ENCODE measurements at regions not wholly inside any gene's neighbourhood (a gene's known extent, or its start where the extent isn't known, plus 50 kb on each side); places are given as distances from the start of the nearest gene placed in this dataset.
"Not testable (repeated sequence)": the region's sequence is repeated elsewhere in the genome, so short reads cannot be mapped to it uniquely, and the experiment has no call there.

DNA sequence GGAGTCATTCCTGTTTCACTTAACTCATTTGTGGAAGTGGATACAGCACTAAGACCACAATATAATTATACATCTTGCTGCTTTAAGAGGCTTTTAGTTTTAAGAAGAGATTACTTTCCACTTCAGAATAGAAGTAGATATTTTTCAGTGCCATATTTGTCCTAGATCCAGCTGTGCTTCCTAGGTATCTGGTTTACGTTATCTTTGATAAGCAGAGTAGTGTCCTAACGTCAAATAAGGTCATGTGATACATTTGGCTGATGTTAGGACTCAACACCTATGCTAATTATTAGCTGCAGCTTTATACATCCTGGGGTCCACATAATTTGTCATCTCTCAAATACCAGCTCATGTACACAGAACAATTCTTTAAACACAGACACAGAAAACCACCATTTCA lies 196.2 kb upstream of the SMIM30 start:
- DNase-seq (ENCODE audit: low read depth in 2 of 2, low spot score in 1 of 2): no peak

- no peak for DNase-seq (ENCODE audit: low read depth in 2 of 2, low spot score in 1 of 2)
Observed at GRCh38 chr7:113308399-113308798, 190.0 kb upstream of the SMIM30 start.

DNA sequence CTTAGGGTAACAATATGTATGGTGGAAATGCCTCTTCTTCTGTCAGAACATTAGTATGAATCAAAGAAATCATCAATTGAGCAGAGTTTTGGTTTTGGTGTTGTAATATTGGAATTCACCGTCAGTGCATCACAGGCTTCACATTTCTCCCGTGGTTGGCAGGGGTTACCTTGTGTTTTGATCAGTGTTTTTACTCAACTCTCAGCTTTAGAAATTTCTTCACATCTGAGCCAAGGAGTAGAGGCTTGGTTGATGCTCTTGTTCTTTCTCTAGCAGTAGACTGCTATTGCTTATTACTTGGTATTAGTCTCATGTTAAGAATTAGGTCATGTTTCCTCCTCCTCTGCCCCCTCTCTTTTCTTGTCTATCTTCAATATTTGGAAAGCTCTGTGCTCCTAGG lies 188.8 kb upstream of the SMIM30 start:
- DNase-seq (ENCODE audit: low read depth in 2 of 2, low spot score in 1 of 2): no peak

DNA sequence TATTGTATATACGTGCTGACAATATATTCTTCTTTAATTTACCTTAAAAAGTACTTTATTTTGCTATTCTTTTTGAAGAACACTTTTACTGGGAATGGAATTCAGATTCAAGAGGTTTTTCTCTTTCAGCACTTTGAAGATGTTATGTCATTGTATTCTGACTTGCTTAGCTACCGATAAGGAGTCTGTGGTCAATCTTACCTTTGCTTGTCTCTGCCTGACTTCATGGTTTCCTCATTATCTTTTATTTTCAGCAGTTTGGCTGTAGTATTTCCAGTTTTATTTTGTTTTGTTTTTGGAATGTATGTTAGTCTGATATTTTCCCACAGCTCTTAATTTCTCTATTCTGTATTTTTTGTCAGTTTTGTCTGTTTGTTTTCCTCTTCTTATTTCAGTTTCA lies 187.9 kb upstream of the SMIM30 start:
- no peak for DNase-seq (ENCODE audit: low read depth in 2 of 2, low spot score in 1 of 2)

DNA sequence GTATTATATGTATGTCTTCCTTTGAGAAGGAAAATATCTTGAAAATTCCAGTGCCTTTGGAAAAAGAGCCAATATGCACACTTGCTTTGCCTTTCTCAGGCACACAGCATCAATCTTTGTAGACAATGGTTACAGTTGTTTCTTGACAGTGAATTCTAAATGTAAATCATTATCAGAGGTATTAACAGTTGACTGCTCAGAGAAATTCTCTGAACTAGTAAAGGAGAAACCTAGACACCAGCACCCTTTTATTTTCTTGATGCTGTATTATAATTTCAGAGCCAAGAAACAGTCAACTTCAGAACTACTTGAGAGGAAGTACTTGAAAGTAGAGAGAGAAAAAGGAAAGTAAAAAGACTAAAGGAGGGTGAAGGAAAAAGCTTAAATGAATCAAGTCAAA lies 185.8 kb upstream of the SMIM30 start:
- DNase-seq (ENCODE audit: low read depth in 2 of 2, low spot score in 1 of 2): no peak

DNA sequence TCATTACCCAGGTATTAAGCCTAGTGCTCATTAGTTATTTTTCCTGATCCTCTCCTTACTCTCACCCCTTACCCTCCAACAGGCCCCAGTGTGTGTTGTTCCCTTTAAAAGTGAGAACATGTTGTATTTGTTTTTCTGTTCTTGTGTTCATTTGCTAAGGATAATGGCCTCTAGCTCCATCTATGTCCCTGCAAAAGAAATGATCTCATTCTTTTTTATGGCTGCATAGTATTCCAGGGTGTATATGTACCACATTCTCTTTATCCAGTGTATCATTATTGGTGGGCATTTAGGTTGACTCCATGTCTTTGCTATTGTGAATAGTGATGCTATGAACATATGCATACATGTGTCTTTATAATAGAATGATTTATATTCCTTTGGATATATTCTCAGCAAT lies 185.0 kb upstream of the SMIM30 start:
- not testable (repeated sequence) for DNase-seq (ENCODE audit: low read depth in 2 of 2, low spot score in 1 of 2)

GRCh38 chr7:113301983-113302382 lies 183.6 kb upstream of the SMIM30 start:
- DNase-seq (ENCODE audit: low read depth in 2 of 2, low spot score in 1 of 2): no peak

- no peak for DNase-seq (ENCODE audit: low read depth in 2 of 2, low spot score in 1 of 2)
Observed at GRCh38 chr7:113301141-113301540, 182.8 kb upstream of the SMIM30 start.

GRCh38 chr7:113299748-113300147 lies 181.4 kb upstream of the SMIM30 start:
- no peak for DNase-seq (ENCODE audit: low read depth in 2 of 2, low spot score in 1 of 2)

DNA sequence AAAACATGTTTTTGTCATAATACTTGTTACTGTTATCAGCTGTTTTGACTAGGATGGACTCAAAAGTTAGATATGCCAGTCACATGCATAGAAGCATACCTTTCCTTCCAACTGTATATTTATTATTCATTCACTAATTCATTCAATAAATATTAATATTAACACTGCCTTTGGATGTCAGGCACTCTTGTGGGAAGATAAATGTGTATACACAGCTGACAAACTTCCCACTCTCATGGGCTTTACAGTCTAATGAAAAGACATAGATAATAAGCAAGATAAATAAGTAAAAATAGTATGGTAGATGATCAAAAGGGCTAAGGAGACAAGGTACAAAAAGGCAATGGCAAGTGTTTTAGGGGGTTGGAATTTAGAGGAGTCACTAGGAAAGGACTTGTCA lies 180.1 kb upstream of the SMIM30 start:
- no peak for DNase-seq (ENCODE audit: low read depth in 2 of 2, low spot score in 1 of 2)

DNA sequence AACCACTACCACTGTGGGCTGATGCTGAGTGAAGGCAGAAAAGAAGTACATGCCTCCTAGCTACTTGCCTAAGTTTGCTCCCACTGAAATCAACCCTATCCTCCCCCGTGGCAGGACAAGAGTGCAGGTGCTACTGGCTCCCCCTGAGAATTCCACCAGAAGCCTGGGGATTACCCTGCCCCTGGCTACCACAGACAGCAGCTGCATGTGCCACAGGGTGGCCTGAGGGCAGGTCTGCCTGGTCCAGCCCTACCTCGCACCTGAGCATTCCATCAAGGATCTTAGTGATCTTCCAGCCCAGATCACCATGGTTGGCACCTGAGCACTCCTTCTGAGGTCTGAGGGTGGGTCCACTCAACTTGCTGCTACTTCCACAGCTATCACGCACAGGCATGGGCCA lies 176.4 kb upstream of the SMIM30 start:
- no peak for DNase-seq (ENCODE audit: low read depth in 2 of 2, low spot score in 1 of 2)

DNA sequence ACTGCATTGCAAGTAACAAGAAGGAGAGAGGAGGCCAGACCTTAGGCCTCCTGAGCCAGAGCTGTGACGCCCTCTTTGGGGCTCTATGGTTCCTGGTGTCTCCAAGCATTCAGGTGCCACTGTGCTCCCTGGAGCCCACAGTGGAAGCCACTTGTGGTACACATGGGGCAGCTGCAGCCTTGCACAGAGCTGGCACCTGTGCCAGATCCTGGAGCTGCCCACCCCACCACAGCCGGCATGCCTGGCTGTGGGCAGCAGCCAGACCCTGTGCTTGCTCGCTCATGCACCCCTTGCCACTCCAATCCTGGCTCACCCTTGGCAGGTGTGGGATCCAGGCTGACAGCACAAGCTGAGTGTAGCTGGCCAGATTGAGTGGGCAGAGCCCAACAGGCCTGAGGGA lies 173.8 kb upstream of the SMIM30 start:
- no peak for DNase-seq (ENCODE audit: low read depth in 2 of 2, low spot score in 1 of 2)

DNA sequence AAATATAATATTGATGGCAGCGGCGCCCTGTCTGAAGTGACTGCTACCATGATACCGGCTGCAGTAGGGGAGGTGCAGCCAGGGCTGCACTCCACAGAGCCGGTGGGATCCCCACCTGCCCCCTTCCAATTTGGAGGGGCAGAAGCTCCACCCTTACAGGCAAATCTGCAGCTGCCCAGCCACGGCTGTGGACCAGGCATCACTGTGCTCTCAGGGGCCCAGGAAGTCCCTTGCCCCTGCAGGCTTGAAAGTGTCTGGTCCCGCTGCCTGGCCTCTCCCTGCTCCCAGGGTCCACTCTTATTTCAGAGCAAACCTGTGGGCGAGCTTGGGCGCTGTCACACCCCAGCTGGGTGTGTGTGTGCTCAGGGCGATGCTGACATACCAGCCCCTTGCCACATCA lies 172.7 kb upstream of the SMIM30 start:
- DNase-seq (ENCODE audit: low read depth in 2 of 2, low spot score in 1 of 2): no peak

DNA sequence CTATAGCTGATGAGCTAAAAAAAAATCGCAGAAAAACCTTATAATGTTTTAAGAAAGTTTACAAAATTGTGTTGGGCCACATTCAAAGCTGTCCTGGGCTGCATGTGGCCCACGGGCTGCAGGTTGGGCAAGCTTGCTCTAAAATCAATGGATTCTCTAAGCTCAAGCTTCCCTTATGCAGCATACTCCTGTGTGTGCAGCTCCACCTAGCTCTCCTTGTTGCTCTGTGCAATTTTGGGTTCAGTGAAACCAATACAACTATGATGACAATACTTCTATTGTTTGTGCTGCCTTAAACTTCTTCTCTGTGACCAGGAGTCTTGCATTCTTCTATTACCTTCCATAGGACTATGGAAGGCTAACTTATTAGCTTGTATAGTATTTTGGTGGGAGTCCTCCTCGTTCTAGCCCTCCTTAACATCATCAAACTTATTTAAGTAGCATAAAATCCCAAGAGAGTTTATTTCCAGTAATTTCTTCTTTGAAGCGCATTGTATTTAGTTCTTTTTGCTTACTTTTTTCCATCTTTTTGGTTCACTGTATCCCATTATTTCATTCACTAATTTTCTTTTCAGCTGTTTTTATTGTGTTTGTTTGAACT lies 170.9 kb upstream of the SMIM30 start:
- DNase-seq (ENCODE audit: low read depth in 2 of 2, low spot score in 1 of 2): no peak

GRCh38 chr7:113285411-113285810 lies 167.1 kb upstream of the SMIM30 start:
- no peak for DNase-seq (ENCODE audit: low read depth in 2 of 2, low spot score in 1 of 2)

- DNase-seq (ENCODE audit: low read depth in 2 of 2, low spot score in 1 of 2): no peak
Observed at GRCh38 chr7:113283861-113284260, 165.5 kb upstream of the SMIM30 start.

GRCh38 chr7:113282875-113283274 lies 164.5 kb upstream of the SMIM30 start:
- no peak for DNase-seq (ENCODE audit: low read depth in 2 of 2, low spot score in 1 of 2)

GRCh38 chr7:113281223-113281622 lies 162.9 kb upstream of the SMIM30 start:
- no peak for DNase-seq (ENCODE audit: low read depth in 2 of 2, low spot score in 1 of 2)

DNA sequence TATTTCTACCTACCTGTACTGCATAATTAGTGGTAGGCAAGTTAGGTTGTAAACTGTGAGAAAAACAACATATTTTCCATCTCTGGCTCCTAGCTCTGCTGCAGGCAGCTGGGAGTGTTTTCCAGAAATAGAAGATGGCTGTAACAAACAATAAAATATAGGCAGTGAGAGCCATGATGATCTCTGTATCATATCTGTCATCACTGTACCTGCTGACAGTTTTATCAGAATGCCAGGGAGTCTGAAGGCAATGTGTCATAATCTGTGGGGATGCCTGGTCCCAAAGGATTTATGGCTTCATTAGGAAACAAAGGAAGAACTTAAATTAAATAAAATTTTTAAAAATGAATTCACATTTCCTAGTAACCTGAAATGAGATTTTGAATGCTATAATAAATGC lies 160.9 kb upstream of the SMIM30 start:
- DNase-seq (ENCODE audit: low read depth in 2 of 2, low spot score in 1 of 2): no peak

- no peak for DNase-seq (ENCODE audit: low read depth in 2 of 2, low spot score in 1 of 2)
Observed at GRCh38 chr7:113270790-113271189, 152.4 kb upstream of the SMIM30 start.

- DNase-seq (ENCODE audit: low read depth in 2 of 2, low spot score in 1 of 2): not testable (repeated sequence)
Observed at GRCh38 chr7:113269592-113269991, 151.2 kb upstream of the SMIM30 start.

GRCh38 chr7:113268757-113269156 lies 150.4 kb upstream of the SMIM30 start:
- DNase-seq (ENCODE audit: low read depth in 2 of 2, low spot score in 1 of 2): no peak

DNA sequence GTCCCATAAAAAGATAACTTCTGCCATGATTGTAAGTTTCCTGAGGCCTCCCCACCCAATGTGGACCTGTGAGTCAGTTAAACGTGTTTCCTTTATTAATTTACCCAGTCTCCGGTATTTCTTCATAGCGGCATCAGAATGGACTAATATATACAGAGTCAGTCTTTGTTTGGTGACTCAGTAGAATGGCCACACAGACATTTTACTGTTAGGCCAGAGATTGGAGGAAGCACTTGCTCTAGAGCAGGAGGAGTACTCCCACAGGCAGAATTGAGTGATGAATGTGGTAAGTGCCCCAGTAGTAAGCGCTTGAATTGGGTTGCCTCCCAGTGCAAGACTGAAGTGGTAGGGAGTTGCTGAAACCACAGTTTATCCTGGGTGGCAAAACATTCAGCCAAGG lies 149.5 kb upstream of the SMIM30 start:
- no peak for DNase-seq (ENCODE audit: low read depth in 2 of 2, low spot score in 1 of 2)

DNA sequence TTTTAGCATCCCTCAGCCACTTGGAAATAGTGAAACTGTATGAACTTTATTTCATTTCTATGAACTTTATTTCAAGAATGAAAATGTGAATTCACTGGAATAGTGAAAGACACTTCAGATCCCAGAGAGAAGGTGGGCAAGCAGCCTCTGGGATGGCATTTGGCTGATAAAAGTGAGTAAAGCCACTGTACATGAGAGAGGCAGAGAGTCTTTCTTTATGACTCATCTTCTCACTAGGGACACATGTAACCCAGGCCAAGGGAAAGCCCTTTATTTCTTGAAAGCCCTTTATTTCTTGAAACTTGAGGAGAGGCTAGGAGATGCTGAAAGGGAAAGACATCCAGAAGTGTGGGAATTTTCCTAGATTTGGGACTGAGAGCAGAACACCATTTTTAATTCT lies 148.9 kb upstream of the SMIM30 start:
- DNase-seq (ENCODE audit: low read depth in 2 of 2, low spot score in 1 of 2): no peak

All from stimulated activated CD8-positive, alpha-beta memory T cell treated with anti-CD3 and anti-CD28 coated beads, Interleukin-4, amount 100 ng/mL, for 1 hour (primary cell).